ENCODE measurements at regions not wholly inside any gene's neighbourhood (a gene's known extent, or its start where the extent isn't known, plus 50 kb on each side); places are given as distances from the start of the nearest gene placed in this dataset.

GRCh38 chr9:71589612-71590011, 178.7 kb downstream of the CEMIP2 start:
- H3K4me1 Mint-ChIP-seq, result peaks cover 4% of the 10 kb centered on the region
- no peaks in the 10 kb centered on the region for H3K36me3 Mint-ChIP-seq
- DNase-seq (ENCODE audit: low spot score in 2 of 2, unreplicated experiment in 2 of 2), result no peak
- no peaks in the 10 kb centered on the region for H3K27me3 Mint-ChIP-seq (ENCODE audit: low read depth)
- H3K27ac Mint-ChIP-seq, result no peak overlapping the region
- H3K9me3 Mint-ChIP-seq, result no peaks in the 10 kb centered on the region
- H3K4me3 Mint-ChIP-seq, result no peak overlapping the region
- no peak for TF ChIP-seq CTCF (IDR thresholded peaks at IDR 0.05; ENCODE audit: unreplicated experiment)

GRCh38 chr9:71587576-71588362, 180.5 kb downstream of the CEMIP2 start:
- Mint-ChIP-seq H3K4me1 (peaks cover 3% of the 10 kb centered on the region), H3K9me3 (no peaks in the 10 kb centered on the region), H3K36me3 (no peaks in the 10 kb centered on the region), H3K27ac (no peak overlapping the region), H3K4me3 (no peak overlapping the region), H3K27me3 (ENCODE audit: low read depth) (no peaks in the 10 kb centered on the region)
- DNase-seq (ENCODE audit: low spot score in 2 of 2, unreplicated experiment in 2 of 2), result no peak
- no peak for TF ChIP-seq CTCF (IDR thresholded peaks at IDR 0.05; ENCODE audit: unreplicated experiment)

GRCh38 chr9:71583792-71584191, 184.5 kb downstream of the CEMIP2 start:
- Mint-ChIP-seq H3K27me3 (ENCODE audit: low read depth) (no peaks in the 10 kb centered on the region), H3K9me3 (no peaks in the 10 kb centered on the region), H3K36me3 (no peaks in the 10 kb centered on the region), H3K4me3 (no peak overlapping the region), H3K4me1 (peaks cover 3% of the 10 kb centered on the region), H3K27ac (no peak overlapping the region)
- DNase-seq (ENCODE audit: low spot score in 2 of 2, unreplicated experiment in 2 of 2), result no peak
- TF ChIP-seq CTCF (IDR thresholded peaks at IDR 0.05; ENCODE audit: unreplicated experiment), result no peak

- no peak overlapping the region for H3K4me3 Mint-ChIP-seq
- TF ChIP-seq CTCF (IDR thresholded peaks at IDR 0.05; ENCODE audit: unreplicated experiment), result no peak
- H3K9me3 Mint-ChIP-seq, result no peaks in the 10 kb centered on the region
- no peak for DNase-seq (ENCODE audit: low spot score in 2 of 2, unreplicated experiment in 2 of 2)
- no peak overlapping the region for H3K27ac Mint-ChIP-seq
- H3K36me3 Mint-ChIP-seq, result no peaks in the 10 kb centered on the region
- H3K4me1 Mint-ChIP-seq, result peaks cover 3% of the 10 kb centered on the region
- H3K27me3 Mint-ChIP-seq (ENCODE audit: low read depth), result no peaks in the 10 kb centered on the region
These were observed 186.0 kb downstream of the CEMIP2 start for GRCh38 chr9:71582347-71582746.

GRCh38 chr9:71581101-71581500, 187.2 kb downstream of the CEMIP2 start:
- H3K4me3 Mint-ChIP-seq, result no peak overlapping the region
- TF ChIP-seq CTCF (IDR thresholded peaks at IDR 0.05; ENCODE audit: unreplicated experiment), result no peak

More at GRCh38 chr9:71581101-71581500, 187.2 kb downstream of the CEMIP2 start:
- no peaks in the 10 kb centered on the region for H3K9me3 Mint-ChIP-seq
- no peaks in the 10 kb centered on the region for H3K27me3 Mint-ChIP-seq (ENCODE audit: low read depth)
- H3K27ac Mint-ChIP-seq, result no peak overlapping the region
- H3K36me3 Mint-ChIP-seq, result no peaks in the 10 kb centered on the region
- no peak for DNase-seq (ENCODE audit: low spot score in 2 of 2, unreplicated experiment in 2 of 2)
- H3K4me1 Mint-ChIP-seq, result peaks cover 3% of the 10 kb centered on the region

Data from mesothelial cell of epicardium (in vitro differentiated cells).